Peyer's patch (tissue), 4 donors: ENCODE measurements at regions not wholly inside any gene's neighbourhood (a gene's known extent, or its start where the extent isn't known, plus 50 kb on each side); places are given as distances from the start of the nearest gene placed in this dataset.
"Not testable (repeated sequence)": the region's sequence is repeated elsewhere in the genome, so short reads cannot be mapped to it uniquely, and the experiment has no call there.

Source experiments
- CTCF ChIP-seq, 6 experiments: fragments of 450-650 bp in 4 of 6; fragments of 200-600 bp in 2 of 6; sonication (generic) in 1 of 6; IDR thresholded peaks; one replicate each; pipeline ENCODE4 v1.5.1; 2017 to 2019; ENCODE audit warnings: antibody characterized with exemption in 6 of 6, mild to moderate bottlenecking in 3 of 6, moderate library complexity in 1 of 6
- POLR2A ChIP-seq, 2 donors: fragments of 450-650 bp; IDR thresholded peaks; one replicate each; pipeline ENCODE4 v1.5.1; 2017; ENCODE audit warnings: antibody characterized with exemption in 2 of 2, mild to moderate bottlenecking in 2 of 2, moderate library complexity in 2 of 2

DNA sequence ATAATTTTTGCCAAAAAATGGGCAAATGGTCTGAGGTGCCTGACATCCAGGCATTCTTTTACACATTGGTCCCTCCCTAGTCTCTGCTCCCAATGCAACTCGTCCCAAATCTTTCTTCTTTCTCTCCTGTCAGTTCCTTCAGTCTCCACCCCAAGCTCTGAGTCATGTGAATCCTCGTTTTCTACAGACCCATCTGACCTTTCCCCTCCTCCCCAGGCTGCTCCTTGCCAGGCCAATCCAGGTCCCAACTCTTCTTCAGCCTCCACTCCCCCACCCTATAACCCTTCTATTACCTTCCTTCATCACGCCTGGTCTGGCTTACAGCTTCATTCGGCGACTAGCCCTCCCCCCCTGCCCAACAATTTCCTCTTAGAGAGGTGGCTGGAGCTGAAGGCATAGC is 55.3 kb downstream of the BBS10 start:
- TF ChIP-seq CTCF, POLR2A (IDR thresholded peaks at IDR 0.05): not testable (repeated sequence)
